HG02623 (cell line): ENCODE measurements at regions not wholly inside any gene's neighbourhood (a gene's known extent, or its start where the extent isn't known, plus 50 kb on each side); places are given as distances from the start of the nearest gene placed in this dataset.
"Not testable (repeated sequence)": the region's sequence is repeated elsewhere in the genome, so short reads cannot be mapped to it uniquely, and the experiment has no call there.

Experiments
- ATAC-seq: cut with Tn5 transposase; IDR thresholded peaks from one replicate; pipeline ENCODE4 v1.9.1; 2021; ENCODE audit warnings: moderate library complexity; ENCODE audit not compliant: unreplicated experiment

DNA sequence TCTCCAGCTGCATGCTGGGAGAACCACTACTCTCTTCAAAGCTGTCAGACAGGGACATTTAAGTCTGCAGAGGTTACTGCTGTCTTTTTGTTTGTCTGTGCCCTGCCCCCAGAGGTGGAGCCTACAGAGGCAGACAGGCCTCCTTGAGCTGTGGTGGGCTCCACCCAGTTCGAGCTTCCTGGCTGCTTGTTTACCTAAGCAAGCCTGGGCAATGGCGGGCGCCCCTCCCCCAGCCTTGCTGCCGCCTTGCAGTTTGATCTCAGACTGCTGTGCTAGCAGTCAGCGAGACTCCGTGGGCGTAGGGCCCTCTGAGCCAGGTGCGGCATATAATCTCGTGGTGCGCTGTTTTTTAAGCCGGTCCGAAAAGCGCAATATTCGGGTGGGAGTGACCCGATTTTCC is 215.0 kb downstream of the STIM2 start:
- not testable (repeated sequence) for ATAC-seq

- ATAC-seq = no peak
Observed at GRCh38 chr4:27078934-27079455, 218.4 kb downstream of the STIM2 start.

DNA sequence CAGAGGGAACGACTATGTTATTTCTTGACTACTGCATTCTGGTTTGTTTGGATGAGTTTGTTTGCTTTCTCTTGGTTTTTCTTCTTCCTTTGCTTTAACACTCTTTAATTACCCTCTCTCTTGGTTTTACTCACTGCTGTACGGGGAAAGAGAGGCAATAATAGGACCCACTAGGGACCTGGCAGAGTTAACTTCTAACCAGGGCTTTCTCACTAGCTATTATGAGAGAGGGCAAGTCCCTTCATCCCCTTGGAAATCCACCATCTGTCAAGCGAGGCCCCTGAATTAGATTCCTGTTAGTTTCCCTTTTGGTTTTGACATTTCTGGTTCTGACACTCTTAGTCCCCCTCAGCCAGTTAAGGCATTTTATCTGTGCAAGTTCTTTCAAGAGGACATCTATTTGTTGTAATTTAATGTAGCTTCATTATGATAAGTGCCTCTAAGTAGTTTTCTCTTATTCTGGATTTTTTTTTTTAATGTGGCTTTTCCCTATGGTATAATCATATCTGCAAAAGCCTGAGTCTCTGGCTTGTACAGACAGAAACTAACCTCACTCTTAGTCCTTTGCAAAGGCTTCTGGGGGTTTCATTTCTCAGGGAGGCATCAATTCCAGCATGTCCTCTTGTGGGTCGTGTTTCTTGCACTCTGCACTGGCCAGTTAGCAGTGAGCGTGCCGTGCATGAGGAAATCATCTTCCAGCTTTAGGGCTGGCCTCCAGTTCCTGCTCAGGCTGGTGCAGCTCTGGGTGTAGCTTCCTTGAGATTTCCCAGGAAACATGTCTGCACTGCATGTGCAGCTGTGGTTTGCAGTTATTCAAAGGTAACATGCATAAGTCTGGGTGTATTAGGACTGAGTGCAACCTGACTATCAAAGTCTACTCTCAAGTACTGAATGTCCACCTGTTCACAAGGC is 221.3 kb downstream of the STIM2 start:
- ATAC-seq = peak; percentile 49

- no peak for ATAC-seq
Observed at GRCh38 chr4:27082776-27083175, 222.1 kb downstream of the STIM2 start.

- ATAC-seq = no peak
Observed at GRCh38 chr4:27084685-27085361, 224.2 kb downstream of the STIM2 start.

- no peak for ATAC-seq
Observed at GRCh38 chr4:27085396-27085795, 224.8 kb downstream of the STIM2 start.

DNA sequence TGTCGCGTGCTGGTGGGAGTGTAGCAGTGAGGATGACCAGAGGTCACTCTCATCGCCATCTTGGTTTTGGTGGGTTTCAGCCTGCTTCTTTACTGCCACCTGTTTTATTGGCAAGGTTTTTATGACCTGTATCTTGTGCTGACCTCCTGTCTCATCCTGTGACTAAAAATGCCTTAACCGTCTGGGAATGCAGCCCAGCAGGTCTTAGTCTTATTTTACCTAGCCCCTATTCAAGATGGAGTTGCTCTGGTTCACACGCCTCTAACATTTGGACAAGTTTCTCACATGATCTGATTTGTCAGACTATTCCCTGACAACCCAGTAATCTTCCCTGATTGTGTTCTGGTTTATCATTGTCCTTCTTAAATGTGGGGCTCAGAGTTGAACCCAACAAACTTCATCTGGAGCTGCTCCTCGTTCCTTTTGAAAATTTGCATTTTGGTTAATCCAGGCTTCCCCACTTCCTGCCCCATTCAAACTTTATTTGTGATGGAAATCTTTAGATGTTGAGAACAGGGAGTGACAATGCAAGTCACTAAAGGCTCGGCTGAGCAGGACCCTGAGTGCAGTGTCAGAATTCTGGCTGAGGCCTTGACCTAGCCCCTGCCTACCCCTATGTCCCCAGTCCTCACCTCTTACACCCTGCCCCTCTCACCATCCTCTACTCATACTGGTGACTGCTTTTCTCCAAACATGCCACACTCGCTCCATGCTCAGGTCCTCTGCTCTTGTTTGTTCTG is 226.8 kb downstream of the STIM2 start:
- ATAC-seq = no peak

DNA sequence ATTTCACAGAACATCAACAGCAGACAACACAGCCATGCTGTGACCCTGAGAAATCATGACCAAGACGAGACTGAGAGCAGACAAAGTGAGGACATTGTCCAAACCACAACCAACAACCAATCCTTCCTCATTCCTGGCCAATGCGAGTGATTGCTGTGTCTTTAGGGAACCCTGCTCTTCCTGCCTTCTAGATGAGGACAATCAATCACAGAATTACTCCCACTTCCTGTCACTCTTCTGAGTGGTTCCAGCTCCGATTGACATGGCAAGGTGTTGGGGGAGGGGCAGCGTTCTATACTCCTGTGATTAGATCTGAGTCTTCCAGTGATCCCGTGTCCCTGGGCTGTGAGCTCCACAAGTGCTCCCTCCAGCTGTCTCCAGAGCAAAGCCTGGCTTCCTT is 227.8 kb downstream of the STIM2 start:
- no peak for ATAC-seq

DNA sequence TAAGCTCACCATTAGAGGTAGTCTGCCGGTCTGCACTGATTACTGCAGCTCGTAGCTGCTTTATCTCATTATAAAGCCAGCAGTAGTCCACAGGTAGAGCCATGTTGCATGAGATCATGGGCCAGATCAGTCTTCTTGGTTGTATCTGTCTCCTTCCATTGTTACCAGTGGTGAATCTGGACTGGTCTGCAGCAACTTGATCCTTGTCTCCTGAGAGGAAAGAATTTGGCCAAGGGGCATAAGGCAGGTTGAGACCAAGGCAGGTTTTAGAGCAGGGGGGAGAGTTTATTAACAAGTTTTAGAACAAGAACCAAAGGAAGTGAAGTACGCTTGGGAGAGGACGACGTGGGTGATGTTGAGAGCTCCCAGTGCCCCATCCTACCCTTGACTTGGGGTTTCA is 228.5 kb downstream of the STIM2 start:
- ATAC-seq = no peak

- ATAC-seq = no peak
Observed at GRCh38 chr4:27090406-27090805, 229.8 kb downstream of the STIM2 start.

DNA sequence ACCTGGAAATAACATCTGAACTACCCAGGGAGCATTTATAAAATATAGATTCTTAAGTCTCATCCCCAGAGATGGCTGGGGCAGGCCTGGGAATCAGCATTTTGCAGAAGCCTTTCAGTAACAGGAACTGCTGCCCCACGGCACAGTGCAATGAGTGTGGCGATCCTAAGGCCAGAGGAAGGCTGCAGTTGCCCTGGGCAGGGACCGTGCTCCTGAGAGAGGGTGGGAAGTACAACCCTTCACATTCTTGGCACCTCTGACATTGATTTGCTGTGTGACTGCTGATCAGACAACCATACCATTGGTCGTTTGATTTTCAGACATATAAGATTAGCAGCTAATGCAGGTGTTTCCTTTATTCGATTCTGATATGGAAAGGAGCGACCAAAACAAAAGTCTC is 233.6 kb downstream of the STIM2 start:
- no peak for ATAC-seq

- ATAC-seq = no peak
Observed at GRCh38 chr4:27094783-27095182, 234.1 kb downstream of the STIM2 start.

DNA sequence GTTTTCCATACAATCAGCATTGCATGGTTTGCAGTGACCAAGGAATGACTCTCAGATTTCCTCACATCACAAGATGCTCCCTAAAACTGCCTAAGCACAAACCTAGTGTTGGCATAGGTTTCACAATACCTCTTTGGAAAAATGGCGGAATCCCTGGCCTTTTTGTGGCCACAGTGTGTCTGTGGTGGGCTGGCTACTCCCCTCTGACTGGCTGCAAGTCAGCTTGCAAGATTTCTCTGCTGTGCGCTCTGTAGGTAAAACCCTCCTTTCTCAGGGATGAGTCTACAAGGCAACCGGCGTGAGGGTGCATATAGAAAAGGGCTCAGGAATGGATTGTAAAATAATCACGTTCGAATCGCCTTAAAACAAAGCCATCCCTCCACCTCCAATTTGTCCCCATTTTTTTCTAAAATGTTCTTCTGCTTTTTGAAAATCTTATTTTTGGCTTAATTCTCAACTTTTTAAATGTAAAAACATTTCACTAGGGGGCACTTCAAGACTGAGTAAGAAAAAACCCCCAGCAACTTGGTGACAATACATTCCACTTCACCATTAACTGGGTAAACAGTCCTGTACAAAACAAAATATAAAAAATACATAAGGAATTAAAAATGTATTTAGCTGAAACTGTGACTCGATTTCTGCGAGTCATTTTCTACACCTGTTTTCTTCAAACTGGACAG is 235.6 kb downstream of the STIM2 start:
- no peak for ATAC-seq

GRCh38 chr4:27098034-27098433 is 237.4 kb downstream of the STIM2 start:
- ATAC-seq = no peak

GRCh38 chr4:27100713-27101112 is 240.1 kb downstream of the STIM2 start:
- no peak for ATAC-seq

DNA sequence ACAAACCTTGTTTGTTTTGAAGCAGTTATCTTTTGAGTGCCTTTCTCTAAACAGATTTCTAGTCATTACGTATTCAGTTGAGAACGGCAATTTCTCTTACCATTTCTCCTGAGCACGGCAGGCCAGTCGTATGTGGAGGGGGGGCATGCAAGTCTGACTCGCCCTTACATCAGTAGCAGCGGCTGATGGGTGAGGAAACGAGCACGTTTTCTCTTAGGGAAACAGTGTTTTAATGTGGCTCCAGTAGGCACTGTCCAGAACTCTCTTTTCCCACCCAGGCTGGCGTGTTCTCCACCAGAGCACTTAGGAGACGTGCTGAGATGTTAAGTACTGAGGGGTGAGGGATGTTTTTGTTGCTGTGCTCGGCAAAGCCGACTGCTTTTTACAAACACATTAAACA is 240.5 kb downstream of the STIM2 start:
- ATAC-seq = no peak

DNA sequence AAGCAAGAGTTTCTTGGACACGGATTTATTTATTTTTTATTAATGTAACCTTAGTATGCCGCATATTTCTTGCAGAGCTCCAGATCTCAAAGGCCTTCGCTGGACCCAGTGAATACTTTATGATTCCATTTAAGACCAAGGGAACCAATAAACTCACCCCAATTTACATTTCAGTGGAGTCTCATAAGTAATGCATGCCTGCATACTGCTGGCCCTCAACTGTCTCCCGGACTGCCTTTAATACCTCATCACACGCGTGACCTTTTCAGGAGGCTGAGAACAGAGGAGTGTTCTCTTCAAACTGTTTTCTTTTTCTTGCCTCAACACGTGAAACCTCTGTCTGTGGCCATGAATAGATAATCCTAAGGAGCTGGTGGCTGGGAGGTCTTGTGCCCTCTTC is 240.9 kb downstream of the STIM2 start:
- no peak for ATAC-seq

DNA sequence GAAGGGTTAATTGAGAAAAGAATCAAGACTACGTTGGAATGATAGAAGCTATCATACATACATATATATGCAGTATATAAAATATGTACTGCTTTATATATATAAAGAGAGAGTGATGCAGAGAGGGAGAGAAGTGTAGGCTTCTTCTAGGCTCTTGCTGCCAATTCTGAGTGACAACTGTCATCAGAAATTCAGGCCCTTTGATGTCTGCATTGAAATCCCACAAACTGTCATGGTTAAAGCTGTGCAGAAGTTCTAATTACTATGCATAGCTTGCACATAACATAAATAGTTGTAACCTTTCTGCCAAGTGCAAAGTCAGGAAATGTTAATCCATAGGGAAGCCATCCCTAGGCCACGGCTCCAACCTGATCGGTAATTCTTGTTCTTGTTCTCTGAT is 251.0 kb downstream of the STIM2 start:
- no peak for ATAC-seq

GRCh38 chr4:27112587-27112986 is 251.9 kb downstream of the STIM2 start:
- ATAC-seq = no peak

DNA sequence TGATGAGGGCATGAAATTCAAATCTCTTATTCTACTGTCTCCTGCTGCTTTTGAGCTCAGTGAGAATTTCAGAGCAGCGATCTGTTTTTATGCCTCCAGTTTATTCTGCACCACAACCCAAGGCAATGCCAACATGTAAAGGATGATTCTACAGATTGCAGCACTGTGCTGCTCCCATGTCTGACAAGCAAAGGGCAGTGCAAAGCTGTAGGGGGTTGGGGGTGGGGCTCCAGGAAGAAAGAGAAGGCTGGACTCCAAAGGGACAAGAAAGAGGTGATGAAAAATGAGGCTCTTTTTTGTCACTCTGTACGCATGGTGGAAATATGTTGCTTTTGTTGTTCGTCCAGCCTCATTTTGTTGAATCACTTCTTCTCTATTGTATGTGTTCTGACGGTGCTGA is 254.6 kb downstream of the STIM2 start:
- no peak for ATAC-seq

- no peak for ATAC-seq
Observed at GRCh38 chr4:27117453-27117852, 256.8 kb downstream of the STIM2 start.
